IgD-negative memory B cell (primary cell): ENCODE measurements at regions not wholly inside any gene's neighbourhood (a gene's known extent, or its start where the extent isn't known, plus 50 kb on each side); places are given as distances from the start of the nearest gene placed in this dataset.

Experiments used
- H3K27ac Mint-ChIP-seq, 3 donors: one replicate each; pipeline ENCODE4 v1.8.0; 2020 to 2022; ENCODE audit warnings: mild to moderate bottlenecking in 3 of 3, mixed read lengths in 3 of 3, moderate library complexity in 1 of 3
- H3K27me3 Mint-ChIP-seq: one replicate; pipeline ENCODE4 v1.8.0; 2021; ENCODE audit warnings: mixed read lengths
- H3K36me3 Mint-ChIP-seq: one replicate; pipeline ENCODE4 v1.8.0; 2020; ENCODE audit warnings: mild to moderate bottlenecking, mixed read lengths
- H3K4me1 Mint-ChIP-seq, 3 donors: one replicate each; pipeline ENCODE4 v1.8.0; 2020 to 2022; ENCODE audit warnings: mixed read lengths in 3 of 3, mild to moderate bottlenecking in 1 of 3
- H3K4me3 Mint-ChIP-seq, 4 donors: one replicate each; pipeline ENCODE4 v1.8.0; 2020 to 2022; ENCODE audit warnings: mild to moderate bottlenecking in 4 of 4, mixed read lengths in 4 of 4, moderate library complexity in 3 of 4
- H3K9me3 Mint-ChIP-seq, 3 donors: one replicate each; pipeline ENCODE4 v1.8.0; 2020 to 2021; ENCODE audit warnings: mixed read lengths in 3 of 3, mild to moderate bottlenecking in 1 of 3

DNA sequence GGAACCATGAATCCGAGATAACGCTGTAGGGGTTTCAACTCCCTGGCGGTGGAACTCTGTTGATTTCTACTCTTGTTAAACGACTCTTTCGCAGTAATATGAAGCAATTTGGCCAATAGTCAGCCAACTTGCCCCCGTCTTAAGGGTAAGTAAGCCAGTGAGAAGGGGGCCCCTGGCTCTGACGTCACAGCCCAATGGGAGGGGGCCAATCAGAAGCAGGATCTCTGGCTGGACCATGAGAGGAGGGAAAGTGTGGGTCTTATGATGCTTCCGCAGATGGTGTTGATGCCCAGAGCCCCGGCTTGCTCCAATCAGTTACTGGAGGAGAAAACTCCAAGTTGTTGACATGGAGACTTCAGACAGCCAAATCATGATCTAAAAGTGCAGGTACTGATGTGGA, 242.4 kb downstream of the BMP7 start:
- H3K4me1 Mint-ChIP-seq, result peaks cover 0 to 2% (median 0%) of the 10 kb centered on the region in 3 donors
- H3K27ac Mint-ChIP-seq, result no peak overlapping the region
- no peaks in the 10 kb centered on the region for H3K36me3 Mint-ChIP-seq
- peaks cover 9% of the 10 kb centered on the region for H3K27me3 Mint-ChIP-seq
- peaks cover 0 to 2% (median 0%) of the 10 kb centered on the region in 3 donors for H3K9me3 Mint-ChIP-seq
- no peak overlapping the region for H3K4me3 Mint-ChIP-seq

- Mint-ChIP-seq H3K4me3 (no peak overlapping the region), H3K27me3 (peaks cover 9% of the 10 kb centered on the region), H3K36me3 (no peaks in the 10 kb centered on the region)
These were observed 241.6 kb downstream of the BMP7 start for GRCh38 chr20:57024849-57025248.

DNA sequence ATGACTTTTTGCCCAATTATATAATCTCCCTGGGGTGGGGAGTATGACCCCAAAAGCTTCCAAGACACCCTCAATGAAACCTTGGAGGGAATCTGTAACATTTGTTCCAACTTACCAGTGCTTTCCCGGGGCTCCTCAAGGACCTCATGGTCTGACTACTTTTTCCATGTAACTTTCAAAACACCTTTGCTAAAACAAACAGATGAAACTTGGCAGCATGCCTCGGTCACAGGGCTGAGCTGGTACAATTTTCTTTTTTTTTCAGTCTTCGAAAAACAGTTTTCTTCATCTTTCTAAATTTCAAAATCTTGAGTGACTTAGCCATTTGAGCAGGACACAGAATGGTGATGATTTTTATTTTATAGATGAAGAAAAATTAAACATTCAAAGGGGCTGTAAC, 241.2 kb downstream of the BMP7 start:
- Mint-ChIP-seq H3K4me1 (peaks cover 0 to 2% (median 0%) of the 10 kb centered on the region in 3 donors), H3K4me3 (no peak overlapping the region), H3K27me3 (peaks cover 9% of the 10 kb centered on the region)

More at GRCh38 chr20:57024849-57025248, 241.6 kb downstream of the BMP7 start:
- H3K9me3 Mint-ChIP-seq, result peaks cover 0 to 2% (median 0%) of the 10 kb centered on the region in 3 donors
- peaks cover 0 to 2% (median 0%) of the 10 kb centered on the region in 3 donors for H3K4me1 Mint-ChIP-seq
- H3K27ac Mint-ChIP-seq, result no peak overlapping the region

DNA sequence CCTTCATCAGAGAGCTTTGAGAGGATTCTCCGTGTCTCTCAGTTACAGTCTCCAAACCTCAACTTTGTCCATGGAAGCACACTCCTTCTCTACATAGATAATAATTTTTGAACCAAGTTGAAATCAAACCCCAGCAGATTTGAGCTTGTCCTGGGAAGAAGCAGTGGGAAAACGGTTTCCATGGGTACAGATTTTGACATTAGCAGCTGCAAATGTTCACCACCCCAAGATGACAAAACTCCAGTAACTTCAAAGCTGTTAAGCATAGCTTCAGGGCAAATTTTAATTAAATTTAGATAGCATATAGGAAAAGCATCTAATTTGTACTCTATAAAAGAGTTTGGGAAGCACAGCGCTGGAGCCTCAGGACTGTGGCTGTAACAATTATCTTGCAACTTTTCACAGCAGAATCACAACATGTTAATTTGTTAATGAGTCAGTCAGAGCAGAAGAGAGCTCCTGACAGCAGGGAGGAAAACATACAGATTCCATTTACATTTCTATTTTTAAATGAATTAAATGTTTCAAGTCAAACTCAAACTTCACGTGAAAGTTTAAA, 240.7 kb downstream of the BMP7 start:
- Mint-ChIP-seq H3K27me3 (peaks cover 10% of the 10 kb centered on the region), H3K27ac (no peak overlapping the region), H3K4me3 (no peak overlapping the region), H3K4me1 (peaks cover 0 to 2% (median 0%) of the 10 kb centered on the region in 3 donors), H3K9me3 (peaks cover 0 to 2% (median 0%) of the 10 kb centered on the region in 3 donors), H3K36me3 (no peaks in the 10 kb centered on the region)

More for the DNA sequence above, 241.2 kb downstream of the BMP7 start:
- H3K9me3 Mint-ChIP-seq, result peaks cover 0 to 2% (median 0%) of the 10 kb centered on the region in 3 donors
- H3K36me3 Mint-ChIP-seq, result no peaks in the 10 kb centered on the region
- no peak overlapping the region for H3K27ac Mint-ChIP-seq

DNA sequence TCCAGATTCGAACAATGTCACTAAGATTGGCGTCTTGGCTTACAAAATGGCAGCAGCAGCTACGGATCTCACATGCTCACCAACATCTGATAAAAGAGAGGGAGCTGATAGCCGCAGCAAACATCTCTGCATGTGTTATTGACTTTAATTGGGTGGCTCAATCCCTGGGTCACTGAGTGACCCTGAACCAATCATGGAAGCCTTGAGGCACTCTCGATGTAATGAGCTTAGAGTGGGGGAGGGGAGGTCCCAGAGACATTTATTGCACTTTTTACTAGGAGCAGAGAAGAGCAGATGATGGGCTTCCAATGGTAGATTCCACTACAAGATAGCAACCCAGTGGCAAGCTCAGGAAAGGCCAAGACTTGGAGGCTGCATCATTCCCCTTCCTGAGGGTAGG, 238.7 kb downstream of the BMP7 start:
- Mint-ChIP-seq H3K36me3 (no peaks in the 10 kb centered on the region), H3K4me3 (no peak overlapping the region), H3K9me3 (peaks cover 0 to 2% (median 0%) of the 10 kb centered on the region in 3 donors), H3K4me1 (peaks cover 0 to 2% (median 0%) of the 10 kb centered on the region in 3 donors), H3K27ac (no peak overlapping the region), H3K27me3 (peaks cover 6% of the 10 kb centered on the region)

GRCh38 chr20:57030611-57031600, 235.5 kb downstream of the BMP7 start:
- peaks cover 9% of the 10 kb centered on the region for H3K27me3 Mint-ChIP-seq
- no peak overlapping the region for H3K4me3 Mint-ChIP-seq
- H3K27ac Mint-ChIP-seq, result no peak overlapping the region
- H3K9me3 Mint-ChIP-seq, result peaks cover 1 to 9% (median 5%) of the 10 kb centered on the region in 3 donors
- no peaks in the 10 kb centered on the region for H3K4me1 Mint-ChIP-seq
- H3K36me3 Mint-ChIP-seq, result no peaks in the 10 kb centered on the region

- no peaks in the 10 kb centered on the region for H3K36me3 Mint-ChIP-seq
- H3K4me3 Mint-ChIP-seq, result no peak overlapping the region
- no peaks in the 10 kb centered on the region for H3K4me1 Mint-ChIP-seq
- H3K27me3 Mint-ChIP-seq, result peaks cover 11% of the 10 kb centered on the region
- H3K27ac Mint-ChIP-seq, result no peak overlapping the region
- H3K9me3 Mint-ChIP-seq, result peaks cover 1 to 9% (median 5%) of the 10 kb centered on the region in 3 donors
These were observed 234.5 kb downstream of the BMP7 start for GRCh38 chr20:57031867-57032355.

DNA sequence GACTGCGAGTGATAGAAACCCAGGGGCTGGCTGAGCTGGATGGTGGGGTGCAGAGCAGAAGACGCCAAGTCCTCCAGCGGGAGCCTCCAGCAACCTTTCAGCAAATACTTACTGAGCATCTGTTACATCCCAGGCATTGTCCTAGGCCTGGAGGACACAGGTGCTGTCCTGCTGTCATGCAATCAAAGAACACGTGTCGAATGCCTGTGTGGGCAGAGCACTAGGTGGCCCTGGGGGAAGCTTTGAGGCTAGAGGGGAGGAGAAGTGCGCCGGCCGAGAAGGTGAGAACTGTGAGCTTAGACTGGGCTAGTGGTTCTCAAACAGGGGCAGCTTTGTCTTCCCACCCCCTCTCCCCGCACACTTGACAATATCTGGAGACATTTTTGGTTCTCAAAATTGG, 233.6 kb downstream of the BMP7 start:
- Mint-ChIP-seq H3K27ac (no peak overlapping the region), H3K4me1 (no peaks in the 10 kb centered on the region), H3K27me3 (peaks cover 11% of the 10 kb centered on the region), H3K9me3 (peaks cover 1 to 9% (median 5%) of the 10 kb centered on the region in 3 donors), H3K36me3 (no peaks in the 10 kb centered on the region), H3K4me3 (no peak overlapping the region)

- H3K27me3 Mint-ChIP-seq, result peaks cover 11% of the 10 kb centered on the region
These were observed 232.4 kb downstream of the BMP7 start for GRCh38 chr20:57034001-57034400.

DNA sequence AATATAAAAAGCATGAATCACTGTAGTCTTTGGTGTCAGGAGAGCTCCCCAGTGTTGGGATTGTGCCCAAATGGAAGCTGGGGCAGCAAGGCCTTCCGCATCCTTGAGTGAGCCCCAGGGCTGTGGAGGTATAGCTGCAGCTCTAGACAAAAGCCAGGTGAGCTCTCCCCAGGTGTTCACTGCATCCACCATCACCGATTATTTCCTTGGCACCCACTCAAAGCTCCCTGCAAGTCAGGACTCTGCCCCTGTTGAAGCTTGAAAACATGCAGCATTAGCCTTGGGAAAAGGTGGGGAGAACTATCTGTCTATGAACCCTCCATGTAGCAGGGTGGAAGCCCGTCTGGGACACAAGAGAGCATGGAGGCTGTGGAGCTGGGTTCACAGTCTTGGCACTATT, 228.8 kb downstream of the BMP7 start:
- Mint-ChIP-seq H3K4me3 (no peak overlapping the region), H3K4me1 (no peaks in the 10 kb centered on the region), H3K27ac (no peak overlapping the region), H3K36me3 (no peaks in the 10 kb centered on the region), H3K27me3 (peaks cover 5% of the 10 kb centered on the region), H3K9me3 (peaks cover 1 to 9% (median 5%) of the 10 kb centered on the region in 3 donors)

More at GRCh38 chr20:57034001-57034400, 232.4 kb downstream of the BMP7 start:
- Mint-ChIP-seq H3K36me3 (no peaks in the 10 kb centered on the region), H3K4me3 (no peak overlapping the region), H3K27ac (no peak overlapping the region), H3K9me3 (peaks cover 1 to 9% (median 5%) of the 10 kb centered on the region in 3 donors), H3K4me1 (no peaks in the 10 kb centered on the region)

DNA sequence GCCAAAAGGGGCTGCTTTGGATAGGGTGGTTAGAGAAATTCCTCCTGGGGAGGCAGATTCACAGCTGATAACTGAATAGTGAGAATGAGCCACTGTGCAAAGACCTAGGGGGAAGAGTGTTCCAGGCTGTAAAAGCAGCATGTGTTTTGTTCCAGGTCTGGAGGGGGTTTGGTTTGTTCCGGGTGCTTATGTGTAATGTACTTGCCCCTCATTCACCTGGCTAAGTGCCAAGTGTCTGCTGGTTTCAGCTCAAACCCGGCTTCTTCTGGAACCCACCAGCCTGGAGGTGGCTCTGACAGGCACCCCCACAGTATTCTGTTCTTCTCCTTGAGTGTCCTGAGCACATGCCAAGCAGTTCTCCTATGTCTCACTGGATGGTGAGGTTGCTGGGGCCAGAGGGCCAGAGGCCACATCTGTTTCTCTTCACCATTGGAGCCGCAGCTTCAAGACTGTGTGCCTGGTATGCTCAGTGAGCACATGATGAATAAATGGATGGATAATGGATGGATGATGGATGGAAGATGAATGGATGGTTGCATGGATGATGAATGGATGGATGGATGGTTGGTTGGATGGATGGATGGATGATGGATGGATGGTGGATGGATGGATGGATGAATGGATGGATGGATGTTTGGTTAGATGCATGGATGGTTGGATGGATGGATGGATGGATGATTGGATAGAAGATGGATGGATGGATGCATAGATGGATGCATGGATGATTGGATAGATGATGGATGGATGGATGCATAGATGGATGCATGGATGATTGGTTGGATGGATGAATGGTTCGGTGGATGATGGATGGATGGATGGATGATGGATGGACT, 227.6 kb downstream of the BMP7 start:
- Mint-ChIP-seq H3K27ac (no peak overlapping the region), H3K36me3 (no peaks in the 10 kb centered on the region), H3K4me1 (no peaks in the 10 kb centered on the region), H3K9me3 (peaks cover 1 to 9% (median 5%) of the 10 kb centered on the region in 3 donors), H3K4me3 (no peak overlapping the region), H3K27me3 (peaks cover 5% of the 10 kb centered on the region)

- Mint-ChIP-seq H3K4me1 (no peaks in the 10 kb centered on the region), H3K4me3 (no peak overlapping the region), H3K36me3 (no peaks in the 10 kb centered on the region), H3K9me3 (no peaks in the 10 kb centered on the region), H3K27me3 (peaks cover 2% of the 10 kb centered on the region), H3K27ac (no peak overlapping the region)
These were observed 226.0 kb downstream of the BMP7 start for GRCh38 chr20:57040466-57040865.

GRCh38 chr20:57040924-57041323, 225.5 kb downstream of the BMP7 start:
- H3K9me3 Mint-ChIP-seq, result no peaks in the 10 kb centered on the region
- peaks cover 2% of the 10 kb centered on the region for H3K27me3 Mint-ChIP-seq
- H3K27ac Mint-ChIP-seq, result no peak overlapping the region
- no peaks in the 10 kb centered on the region for H3K4me1 Mint-ChIP-seq
- H3K36me3 Mint-ChIP-seq, result peaks cover 3% of the 10 kb centered on the region
- H3K4me3 Mint-ChIP-seq, result no peak overlapping the region

DNA sequence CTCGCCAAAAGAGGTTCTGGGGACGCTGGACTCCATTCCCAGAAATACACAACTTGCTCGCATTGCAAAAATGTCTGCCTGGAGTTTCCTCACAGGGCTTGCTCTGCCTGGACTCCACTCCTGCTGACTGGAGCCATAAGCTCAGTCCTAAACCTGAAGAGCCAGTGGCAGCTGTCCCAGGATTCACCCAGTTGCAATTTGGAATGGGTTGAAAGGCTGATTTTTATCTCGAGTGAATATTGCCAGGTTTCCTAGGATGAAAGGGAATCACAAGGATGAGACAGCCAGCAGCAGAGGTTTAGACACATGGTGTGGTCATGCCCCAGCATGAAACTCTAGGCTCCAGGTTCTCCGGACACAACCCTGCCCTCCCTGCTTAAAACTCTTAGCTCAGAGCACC, 223.3 kb downstream of the BMP7 start:
- H3K9me3 Mint-ChIP-seq, result no peaks in the 10 kb centered on the region
- no peaks in the 10 kb centered on the region for H3K4me1 Mint-ChIP-seq
- H3K27ac Mint-ChIP-seq, result no peak overlapping the region
- peaks cover 3% of the 10 kb centered on the region for H3K36me3 Mint-ChIP-seq
- H3K4me3 Mint-ChIP-seq, result no peak overlapping the region
- H3K27me3 Mint-ChIP-seq, result peaks cover 1% of the 10 kb centered on the region
